A549 (cell line): ENCODE measurements at regions not wholly inside any gene's neighbourhood (a gene's known extent, or its start where the extent isn't known, plus 50 kb on each side); places are given as distances from the start of the nearest gene placed in this dataset.

Experiments used
- ATAC-seq, 2 experiments: fragments of 200-7000 bp in 1 of 2; fragments of >200 bp in 1 of 2; cut with Nextera tagmentation in 1 of 2; cut with Tn5 transposase in 1 of 2; 3 replicates each; pipeline versions ENCODE4 v1.8.0 to v1.9.1; 2018 to 2020; ENCODE audit warnings: mild to moderate bottlenecking in 1 of 2, moderate library complexity in 1 of 2
- CTCF ChIA-PET: fragments of 300-600 bp; sonication (Branson Sonifier 250); formaldehyde crosslinking; extraction: SDS; loops from one replicate; lab custom pipeline; 2021; ENCODE audit warnings: antibody characterized with exemption, inconsistent platforms; lab: Yijun Ruan, JAX
- POLR2A ChIA-PET: fragments of 350-600 bp; formaldehyde crosslinking; extraction: SDS; loops from one replicate; lab custom pipeline; 2021; ENCODE audit warnings: antibody characterized with exemption, inconsistent platforms; lab: Yijun Ruan, JAX
- DNase-seq, 2 experiments: peaks; one replicate each; pipeline versions ENCODE4 v3.0.0 to v3.0.0-alpha.2; 2011 to 2016; ENCODE audit warnings: low read depth in 1 of 2, low spot score in 1 of 2
- FAIRE-seq: peaks from 2 replicates; lab custom pipeline; 2011; peaks lifted over from hg19 to GRCh38; lab: Jason Lieb, UNC
- H3K27ac ChIP-seq, 2 experiments: fragments of >200 bp; sonication (Bioruptor Twin); formaldehyde crosslinking; 3 replicates each; pipeline ENCODE4 v1.5.1; 2016 to 2017
- H3K4me1 ChIP-seq: fragments of >200 bp; sonication (Bioruptor Twin); formaldehyde crosslinking; 3 replicates; pipeline ENCODE4 v1.6.1; 2016
- H3K4me2 ChIP-seq: fragments of >200 bp; sonication (Bioruptor Twin); formaldehyde crosslinking; 3 replicates; pipeline ENCODE4 v1.6.1; 2016
- H3K4me3 ChIP-seq: fragments of >200 bp; sonication (Bioruptor Twin); formaldehyde crosslinking; 3 replicates; pipeline ENCODE4 v1.5.1; 2016
- H3K9me3 ChIP-seq: fragments of >200 bp; sonication (Bioruptor Twin); formaldehyde crosslinking; 3 replicates; pipeline ENCODE4 v1.6.1; 2016
- CBX2 ChIP-seq: fragments of 200-600 bp; sonication (generic); IDR thresholded peaks from 2 replicates; pipeline ENCODE4 v1.6.1; 2016; ENCODE audit warnings: low read depth, mild to moderate bottlenecking, borderline replicate concordance
- CBX8 ChIP-seq: fragments of 200-600 bp; sonication (generic); IDR thresholded peaks from 2 replicates; pipeline ENCODE4 v1.6.1; 2016
- CEBPB ChIP-seq, 2 experiments: fragments of >200 bp in 1 of 2; sonication (Bioruptor Twin) in 1 of 2; formaldehyde crosslinking in 1 of 2; IDR thresholded peaks; 2 replicates each; pipeline ENCODE4 v1.6.1; 2012 to 2016
- EHMT2 ChIP-seq: fragments of 200-600 bp; sonication (generic); IDR thresholded peaks from 2 replicates; pipeline ENCODE4 v1.6.1; 2016; ENCODE audit warnings: antibody characterized with exemption, low read depth, mild to moderate bottlenecking, moderate library complexity
- FOXS1 ChIP-seq: fragments of 250-450 bp; sonication (Bioruptor Pico); IDR thresholded peaks from 2 replicates; pipeline ENCODE4 v1.5.0; 2020; ENCODE audit warnings: mild to moderate bottlenecking, moderate library complexity
- GATA3 ChIP-seq: IDR thresholded peaks from 2 replicates; pipeline ENCODE4 v1.6.1; 2012; ENCODE audit warnings: borderline replicate concordance
- JUN ChIP-seq, 2 experiments: fragments of >200 bp; sonication (Bioruptor Twin); formaldehyde crosslinking; IDR thresholded peaks; 2 replicates in 1 of 2; 3 replicates in 1 of 2; pipeline ENCODE4 v1.6.1; 2016 to 2017
- MAFK ChIP-seq: fragments of 450-650 bp; IDR thresholded peaks from 2 replicates; pipeline ENCODE4 v1.6.1; 2014; ENCODE audit not compliant: partially characterized antibody
- MAZ ChIP-seq: fragments of 150-350 bp; IDR thresholded peaks from 2 replicates; pipeline ENCODE4 v1.6.1; 2014; ENCODE audit warnings: antibody characterized with exemption, low read depth, low read length, borderline replicate concordance
- NPAS2 ChIP-seq: fragments of 250-450 bp; sonication (Bioruptor Pico); IDR thresholded peaks from 2 replicates; pipeline ENCODE4 v1.8.0; 2022; ENCODE audit warnings: mild to moderate bottlenecking, moderate library complexity, borderline replicate concordance
- NR3C1 ChIP-seq: fragments of >200 bp; sonication (Bioruptor Twin); formaldehyde crosslinking; IDR thresholded peaks from 3 replicates; pipeline ENCODE4 v1.6.1; 2017
- PHF8 ChIP-seq: fragments of 200-600 bp; sonication (generic); IDR thresholded peaks from 2 replicates; pipeline ENCODE4 v1.6.1; 2016; ENCODE audit warnings: low read depth, mild to moderate bottlenecking, antibody characterized with exemption, moderate library complexity, borderline replicate concordance
- POLR2A ChIP-seq: IDR thresholded peaks from 2 replicates; pipeline ENCODE4 v1.6.1; 2012; ENCODE audit warnings: mild to moderate bottlenecking, low read length
- POLR2AphosphoS2 ChIP-seq: conservative IDR thresholded peaks from 2 replicates; pipeline ENCODE4 v1.6.1; 2012; ENCODE audit warnings: low read length, improper control_type of control experiment, inconsistent platforms
- RFX5 ChIP-seq: fragments of 450-650 bp; IDR thresholded peaks from 2 replicates; pipeline ENCODE4 v1.7.1; 2014; ENCODE audit warnings: antibody characterized with exemption, mild to moderate bottlenecking, moderate library complexity
- RNF2 ChIP-seq: fragments of 200-600 bp; sonication (generic); IDR thresholded peaks from 2 replicates; pipeline ENCODE4 v1.6.1; 2016; ENCODE audit warnings: low read depth, mild to moderate bottlenecking, antibody characterized with exemption, moderate library complexity, borderline replicate concordance
- SMC3 ChIP-seq: fragments of >200 bp; sonication (Bioruptor Twin); formaldehyde crosslinking; IDR thresholded peaks from 3 replicates; pipeline ENCODE4 v1.6.1; 2018; ENCODE audit warnings: inconsistent platforms
- SREBF2 ChIP-seq: fragments of 450-650 bp; IDR thresholded peaks from 2 replicates; pipeline ENCODE4 v1.6.1; 2014; ENCODE audit warnings: mild to moderate bottlenecking, moderate library complexity
- TP53 ChIP-seq: fragments of 250-450 bp; sonication (Bioruptor Pico); IDR thresholded peaks from 2 replicates; pipeline ENCODE4 v1.5.0; 2021; ENCODE audit warnings: mild to moderate bottlenecking, moderate library complexity
- ZFP36 ChIP-seq: fragments of 450-650 bp; IDR thresholded peaks from 2 replicates; pipeline ENCODE4 v1.6.1; 2014; ENCODE audit warnings: borderline replicate concordance; ENCODE audit not compliant: partially characterized antibody
- ZSCAN20 ChIP-seq: fragments of 250-450 bp; sonication (Bioruptor Pico); IDR thresholded peaks from 2 replicates; pipeline ENCODE4 v1.8.0; 2022; ENCODE audit warnings: mild to moderate bottlenecking, moderate library complexity
- WGBS: methylation state at CpG from one replicate; pipeline ENCODE4 v1.1.6; 2017; ENCODE audit errors: missing lambda C conversion rate; 5-methylcytosine and 5-hydroxymethylcytosine counted together
- TF ChIP-seq, protein P1 (sequence below): fragments of >200 bp; sonication (Bioruptor Twin); formaldehyde crosslinking; IDR thresholded peaks from 3 replicates; pipeline ENCODE4 v1.6.1; 2016
- TF ChIP-seq, protein P2 (sequence below): fragments of 450-650 bp; IDR thresholded peaks from 2 replicates; pipeline ENCODE4 v1.6.1; 2014; ENCODE audit warnings: antibody characterized with exemption
- TF ChIP-seq, protein P3 (sequence below): IDR thresholded peaks from 2 replicates; pipeline ENCODE4 v1.6.1; 2012; ENCODE audit warnings: low read depth, borderline replicate concordance
- TF ChIP-seq, protein P4 (sequence below): IDR thresholded peaks from 2 replicates; pipeline ENCODE4 v1.6.1; 2012
- TF ChIP-seq, protein P5 (sequence below): fragments of >200 bp; sonication (Bioruptor Twin); formaldehyde crosslinking; IDR thresholded peaks from 2 replicates; pipeline ENCODE4 v1.6.1; 2016
- TF ChIP-seq, protein P6 (sequence below): IDR thresholded peaks from 2 replicates; pipeline ENCODE4 v1.6.1; 2012

DNA sequence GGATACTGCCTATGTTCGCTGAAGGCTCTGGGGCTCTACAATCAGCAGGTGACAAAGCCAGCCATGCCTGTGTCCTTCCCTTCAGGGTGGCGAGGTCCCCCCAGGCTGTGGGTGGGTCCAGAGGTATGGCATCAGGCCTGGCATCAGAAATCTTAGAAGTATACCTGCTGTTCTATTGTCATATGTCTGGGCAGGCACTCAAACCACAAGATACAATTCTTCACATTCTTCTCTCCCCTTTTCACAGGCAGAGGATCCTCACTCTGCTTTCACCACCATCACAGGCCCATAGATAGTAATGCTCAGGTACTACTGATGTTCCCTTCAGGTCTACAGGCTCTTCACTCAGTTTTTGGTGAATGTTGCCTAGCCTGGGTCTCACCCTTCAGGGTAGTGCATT is 1180.0 kb upstream of the CITED2 start (continued):
- TF ChIP-seq, protein P1, sequence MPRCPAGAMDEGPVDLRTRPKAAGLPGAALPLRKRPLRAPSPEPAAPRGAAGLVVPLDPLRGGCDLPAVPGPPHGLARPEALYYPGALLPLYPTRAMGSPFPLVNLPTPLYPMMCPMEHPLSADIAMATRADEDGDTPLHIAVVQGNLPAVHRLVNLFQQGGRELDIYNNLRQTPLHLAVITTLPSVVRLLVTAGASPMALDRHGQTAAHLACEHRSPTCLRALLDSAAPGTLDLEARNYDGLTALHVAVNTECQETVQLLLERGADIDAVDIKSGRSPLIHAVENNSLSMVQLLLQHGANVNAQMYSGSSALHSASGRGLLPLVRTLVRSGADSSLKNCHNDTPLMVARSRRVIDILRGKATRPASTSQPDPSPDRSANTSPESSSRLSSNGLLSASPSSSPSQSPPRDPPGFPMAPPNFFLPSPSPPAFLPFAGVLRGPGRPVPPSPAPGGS = no peak

DNA sequence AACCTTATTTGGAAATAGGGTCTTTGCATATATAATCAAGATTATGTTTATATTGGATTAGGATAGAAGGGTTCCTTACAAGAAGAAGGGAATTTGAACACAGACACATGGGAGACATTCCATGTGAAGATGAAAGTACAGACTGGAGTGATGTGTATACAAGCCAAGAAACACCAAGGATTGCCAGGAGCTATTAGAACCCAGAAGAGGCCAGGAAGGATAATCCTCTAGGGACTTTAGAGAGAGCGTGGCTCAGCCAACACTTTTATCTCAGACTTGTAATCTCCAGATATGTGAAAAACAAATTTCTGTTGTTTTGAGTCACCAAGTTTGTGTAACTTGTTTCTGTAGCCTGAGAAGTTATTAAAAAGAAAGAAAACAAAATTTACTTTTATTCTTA is 1173.9 kb upstream of the CITED2 start:
- POLR2A ChIA-PET = no interaction called here
- Histone ChIP-seq H3K4me2 (no peak overlapping the region), H3K9me3 (no peaks in the 10 kb centered on the region), H3K27ac (no peak overlapping the region), H3K4me3 (no peak overlapping the region), H3K4me1 (no peaks in the 10 kb centered on the region)
- no peak for ATAC-seq
- DNase-seq = no peak
- CTCF ChIA-PET = no interaction called here
- FAIRE-seq = no peak
- WGBS = 57% methylated on average over 1 of the region's 1 CpG
- TF ChIP-seq JUN (IDR thresholded peaks at IDR 0.05) (no peak), SREBF2 (no peak), NR3C1 (no peak), CBX8 (no peak), RNF2 (no peak), GATA3 (no peak), EHMT2 (no peak), MAZ (no peak), MAFK (no peak), FOXS1 (CRISPR knock-in tag) (no peak), CEBPB (IDR thresholded peaks at IDR 0.05) (no peak), POLR2A (no peak), ZSCAN20 (CRISPR knock-in tag) (no peak), TP53 (CRISPR knock-in tag) (no peak), POLR2AphosphoS2 (no peak)
- TF ChIP-seq, protein P2, sequence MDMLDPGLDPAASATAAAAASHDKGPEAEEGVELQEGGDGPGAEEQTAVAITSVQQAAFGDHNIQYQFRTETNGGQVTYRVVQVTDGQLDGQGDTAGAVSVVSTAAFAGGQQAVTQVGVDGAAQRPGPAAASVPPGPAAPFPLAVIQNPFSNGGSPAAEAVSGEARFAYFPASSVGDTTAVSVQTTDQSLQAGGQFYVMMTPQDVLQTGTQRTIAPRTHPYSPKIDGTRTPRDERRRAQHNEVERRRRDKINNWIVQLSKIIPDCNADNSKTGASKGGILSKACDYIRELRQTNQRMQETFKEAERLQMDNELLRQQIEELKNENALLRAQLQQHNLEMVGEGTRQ = no peak
- TF ChIP-seq, protein P3, sequence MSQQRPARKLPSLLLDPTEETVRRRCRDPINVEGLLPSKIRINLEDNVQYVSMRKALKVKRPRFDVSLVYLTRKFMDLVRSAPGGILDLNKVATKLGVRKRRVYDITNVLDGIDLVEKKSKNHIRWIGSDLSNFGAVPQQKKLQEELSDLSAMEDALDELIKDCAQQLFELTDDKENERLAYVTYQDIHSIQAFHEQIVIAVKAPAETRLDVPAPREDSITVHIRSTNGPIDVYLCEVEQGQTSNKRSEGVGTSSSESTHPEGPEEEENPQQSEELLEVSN = no peak
- TF ChIP-seq, protein P4, sequence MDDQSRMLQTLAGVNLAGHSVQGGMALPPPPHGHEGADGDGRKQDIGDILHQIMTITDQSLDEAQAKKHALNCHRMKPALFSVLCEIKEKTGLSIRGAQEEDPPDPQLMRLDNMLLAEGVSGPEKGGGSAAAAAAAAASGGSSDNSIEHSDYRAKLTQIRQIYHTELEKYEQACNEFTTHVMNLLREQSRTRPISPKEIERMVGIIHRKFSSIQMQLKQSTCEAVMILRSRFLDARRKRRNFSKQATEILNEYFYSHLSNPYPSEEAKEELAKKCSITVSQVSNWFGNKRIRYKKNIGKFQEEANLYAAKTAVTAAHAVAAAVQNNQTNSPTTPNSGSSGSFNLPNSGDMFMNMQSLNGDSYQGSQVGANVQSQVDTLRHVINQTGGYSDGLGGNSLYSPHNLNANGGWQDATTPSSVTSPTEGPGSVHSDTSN = no peak
- TF ChIP-seq, protein P1 = no peak
- TF ChIP-seq, protein P5, sequence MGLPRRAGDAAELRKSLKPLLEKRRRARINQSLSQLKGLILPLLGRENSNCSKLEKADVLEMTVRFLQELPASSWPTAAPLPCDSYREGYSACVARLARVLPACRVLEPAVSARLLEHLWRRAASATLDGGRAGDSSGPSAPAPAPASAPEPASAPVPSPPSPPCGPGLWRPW = no peak

DNA sequence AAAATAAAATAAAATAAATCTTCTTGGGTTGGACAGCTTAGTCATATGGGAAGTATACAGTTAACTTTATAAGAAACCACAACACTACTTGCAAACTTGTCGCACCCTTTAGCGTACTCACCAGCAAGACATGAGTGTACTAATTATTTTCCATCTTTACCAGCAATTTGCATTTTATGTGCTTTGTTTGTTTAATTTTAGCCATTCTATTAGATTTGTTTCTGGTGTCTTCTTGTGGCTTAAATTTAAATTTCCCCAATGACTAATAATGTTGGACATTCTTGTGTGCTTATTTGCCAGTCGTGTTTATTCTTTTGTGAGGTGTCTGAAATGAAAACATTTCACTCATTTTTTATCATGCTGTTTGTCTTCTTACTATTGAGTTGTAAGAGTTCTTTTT is 1172.2 kb upstream of the CITED2 start:
- TF ChIP-seq EHMT2 (no peak), RFX5 (no peak), GATA3 (no peak), CBX2 (no peak), FOXS1 (CRISPR knock-in tag) (no peak), PHF8 (no peak), NPAS2 (CRISPR knock-in tag) (no peak), ZFP36 (no peak), SMC3 (no peak)
- TF ChIP-seq, protein P2 = no peak
- TF ChIP-seq, protein P6, sequence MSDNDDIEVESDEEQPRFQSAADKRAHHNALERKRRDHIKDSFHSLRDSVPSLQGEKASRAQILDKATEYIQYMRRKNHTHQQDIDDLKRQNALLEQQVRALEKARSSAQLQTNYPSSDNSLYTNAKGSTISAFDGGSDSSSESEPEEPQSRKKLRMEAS = no peak
- TF ChIP-seq, protein P1 = no peak
- TF ChIP-seq, all 56 proteins: peak for 0
- Histone ChIP-seq H3K4me2 (no peak overlapping the region), H3K27ac (no peak overlapping the region), H3K4me3 (no peak overlapping the region), H3K9me3 (no peaks in the 10 kb centered on the region), H3K4me1 (no peaks in the 10 kb centered on the region)
- POLR2A ChIA-PET = no interaction called here
- whole genome bisulfite sequencing = 53% methylated on average over 3 of the region's 3 CpGs
- FAIRE-seq (no peak), DNase-seq (no peak), ATAC-seq (no peak)
- CTCF ChIA-PET = no interaction called here
